ENCODE measurements at regions not wholly inside any gene's neighbourhood (a gene's known extent, or its start where the extent isn't known, plus 50 kb on each side); places are given as distances from the start of the nearest gene placed in this dataset.

- no peak for DNase-seq (ENCODE audit: extremely low read depth, low read depth)
Observed at GRCh38 chr13:59133903-59134302, 1029.8 kb downstream of the DIAPH3 start.

GRCh38 chr13:59144700-59145099 is 1019.0 kb downstream of the DIAPH3 start:
- DNase-seq (ENCODE audit: extremely low read depth, low read depth) = no peak
- TF ChIP-seq CTCF (IDR thresholded peaks at IDR 0.05; ENCODE audit: low read depth, low read length) = no peak

More at GRCh38 chr13:59133903-59134302, 1029.8 kb downstream of the DIAPH3 start:
- TF ChIP-seq CTCF (IDR thresholded peaks at IDR 0.05; ENCODE audit: low read depth, low read length) = no peak

GRCh38 chr13:59145381-59145780 is 1018.3 kb downstream of the DIAPH3 start:
- TF ChIP-seq CTCF (IDR thresholded peaks at IDR 0.05; ENCODE audit: low read depth, low read length) = no peak
- DNase-seq (ENCODE audit: extremely low read depth, low read depth) = no peak

- TF ChIP-seq CTCF (IDR thresholded peaks at IDR 0.05; ENCODE audit: low read depth, low read length) = no peak
- DNase-seq (ENCODE audit: extremely low read depth, low read depth) = no peak
Observed at GRCh38 chr13:59157181-59157580, 1006.5 kb downstream of the DIAPH3 start.

GRCh38 chr13:59166174-59166573 is 997.6 kb downstream of the DIAPH3 start:
- TF ChIP-seq CTCF (IDR thresholded peaks at IDR 0.05; ENCODE audit: low read depth, low read length) = no peak
- no peak for DNase-seq (ENCODE audit: extremely low read depth, low read depth)

GRCh38 chr13:59172076-59172475 is 991.7 kb downstream of the DIAPH3 start:
- DNase-seq (ENCODE audit: extremely low read depth, low read depth) = no peak
- TF ChIP-seq CTCF (IDR thresholded peaks at IDR 0.05; ENCODE audit: low read depth, low read length) = no peak

- DNase-seq (ENCODE audit: extremely low read depth, low read depth) = no peak
Observed at GRCh38 chr13:59176775-59177174, 987.0 kb downstream of the DIAPH3 start.

More at GRCh38 chr13:59176775-59177174, 987.0 kb downstream of the DIAPH3 start:
- TF ChIP-seq CTCF (IDR thresholded peaks at IDR 0.05; ENCODE audit: low read depth, low read length) = no peak; the same call in 1 of the 2 replicates

Measured in AG09319 (cell line).